Duodenal mucosa (tissue), 2 donors: ENCODE measurements at regions not wholly inside any gene's neighbourhood (a gene's known extent, or its start where the extent isn't known, plus 50 kb on each side); places are given as distances from the start of the nearest gene placed in this dataset.

Experiments
- H3K27ac ChIP-seq: one replicate; pipeline ENCODE4 v1.7.0; 2013; ENCODE audit warnings: low read depth, low read length
- H3K27me3 ChIP-seq, 2 donors: one replicate each; pipeline ENCODE4 v1.7.0; 2013; ENCODE audit warnings: low read length in 2 of 2, control low read depth in 1 of 2; ENCODE audit not compliant: insufficient read depth in 2 of 2, control insufficient read depth in 1 of 2
- H3K36me3 ChIP-seq, 2 donors: one replicate each; pipeline ENCODE4 v1.7.0; 2013; ENCODE audit warnings: low read length in 2 of 2, control low read depth in 1 of 2; ENCODE audit not compliant: insufficient read depth in 2 of 2, control insufficient read depth in 1 of 2
- H3K4me1 ChIP-seq, 2 donors: one replicate each; pipeline ENCODE4 v1.7.0; 2013; ENCODE audit warnings: low read length in 2 of 2, control low read depth in 1 of 2; ENCODE audit not compliant: insufficient read depth in 2 of 2, control insufficient read depth in 1 of 2
- H3K4me3 ChIP-seq, 2 donors: one replicate each; pipeline ENCODE4 v1.7.0; 2013; ENCODE audit warnings: low read length in 2 of 2, low read depth in 1 of 2
- H3K9ac ChIP-seq, 2 donors: one replicate each; pipeline ENCODE4 v1.7.0; 2013; ENCODE audit warnings: low read length in 2 of 2, low read depth in 1 of 2
- H3K9me3 ChIP-seq, 2 donors: one replicate each; pipeline ENCODE4 v1.7.0; 2013; ENCODE audit warnings: low read length in 2 of 2, control low read depth in 1 of 2; ENCODE audit not compliant: control insufficient read depth in 1 of 2

DNA sequence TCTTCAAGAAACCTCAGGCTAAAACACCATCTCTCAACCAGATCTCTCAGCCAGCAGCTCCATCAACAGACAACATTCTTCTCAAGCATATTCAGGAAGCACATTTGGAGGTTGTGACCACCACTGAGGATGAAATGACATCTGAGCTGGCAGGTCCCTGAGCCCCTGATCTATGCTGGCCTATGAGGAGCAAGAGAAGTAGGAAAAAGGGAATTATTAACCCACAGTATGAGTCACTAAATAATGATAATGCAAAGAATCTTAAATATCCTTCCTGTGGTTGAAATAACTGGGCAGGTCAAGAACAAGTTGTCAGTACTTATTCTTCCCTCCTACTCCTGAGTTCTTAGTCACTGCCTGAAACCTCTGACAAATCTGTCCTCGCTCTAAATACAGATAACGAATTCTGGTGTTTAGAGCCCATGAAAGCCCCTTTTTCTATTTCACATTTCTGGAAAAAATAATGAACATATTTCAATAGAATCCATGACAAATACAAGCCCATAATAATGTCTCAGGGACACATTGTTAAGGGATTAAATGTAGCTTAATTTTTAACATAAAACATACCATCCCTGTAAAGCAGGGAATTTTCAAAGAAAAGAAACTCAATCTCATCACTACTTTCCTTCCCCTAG is 225.8 kb upstream of the IRS2 start:
- Histone ChIP-seq H3K4me1 (no peaks in the 10 kb centered on the region), H3K27ac (no peak overlapping the region)

GRCh38 chr13:110010404-110011138 is 224.2 kb upstream of the IRS2 start:
- no peak overlapping the region for H3K4me3 ChIP-seq

More for the DNA sequence above, 225.8 kb upstream of the IRS2 start:
- Histone ChIP-seq H3K36me3 (no peaks in the 10 kb centered on the region), H3K9me3 (no peaks in the 10 kb centered on the region), H3K27me3 (no peaks in the 10 kb centered on the region), H3K9ac (no peak overlapping the region), H3K4me3 (no peak overlapping the region)

GRCh38 chr13:110008816-110009215 is 222.4 kb upstream of the IRS2 start:
- H3K27me3 ChIP-seq = no peaks in the 10 kb centered on the region
- no peak overlapping the region for H3K4me3 ChIP-seq
- no peak overlapping the region for H3K9ac ChIP-seq
- no peaks in the 10 kb centered on the region for H3K9me3 ChIP-seq
- no peaks in the 10 kb centered on the region for H3K36me3 ChIP-seq
- H3K4me1 ChIP-seq = no peaks in the 10 kb centered on the region
- H3K27ac ChIP-seq = no peak overlapping the region

More at GRCh38 chr13:110010404-110011138, 224.2 kb upstream of the IRS2 start:
- Histone ChIP-seq H3K4me1 (no peaks in the 10 kb centered on the region), H3K27ac (no peak overlapping the region), H3K9me3 (no peaks in the 10 kb centered on the region), H3K9ac (no peak overlapping the region), H3K36me3 (no peaks in the 10 kb centered on the region), H3K27me3 (no peaks in the 10 kb centered on the region)

GRCh38 chr13:110006304-110006703 is 219.9 kb upstream of the IRS2 start:
- no peaks in the 10 kb centered on the region for H3K36me3 ChIP-seq
- H3K27me3 ChIP-seq = no peaks in the 10 kb centered on the region
- H3K9me3 ChIP-seq = no peaks in the 10 kb centered on the region
- no peak overlapping the region for H3K27ac ChIP-seq
- H3K9ac ChIP-seq = no peak overlapping the region
- no peak overlapping the region for H3K4me3 ChIP-seq
- no peaks in the 10 kb centered on the region for H3K4me1 ChIP-seq

- no peak overlapping the region for H3K9ac ChIP-seq
- no peak overlapping the region for H3K4me3 ChIP-seq
- H3K36me3 ChIP-seq = no peaks in the 10 kb centered on the region
- no peak overlapping the region for H3K27ac ChIP-seq
- H3K9me3 ChIP-seq = no peaks in the 10 kb centered on the region
- no peaks in the 10 kb centered on the region for H3K27me3 ChIP-seq
- H3K4me1 ChIP-seq = no peaks in the 10 kb centered on the region
Measured at GRCh38 chr13:110005563-110005962, 219.2 kb upstream of the IRS2 start.

- H3K27me3 ChIP-seq = peaks cover 0 to 6% of the 10 kb centered on the region in 2 donors
Measured at GRCh38 chr13:110004814-110005213, 218.4 kb upstream of the IRS2 start.

DNA sequence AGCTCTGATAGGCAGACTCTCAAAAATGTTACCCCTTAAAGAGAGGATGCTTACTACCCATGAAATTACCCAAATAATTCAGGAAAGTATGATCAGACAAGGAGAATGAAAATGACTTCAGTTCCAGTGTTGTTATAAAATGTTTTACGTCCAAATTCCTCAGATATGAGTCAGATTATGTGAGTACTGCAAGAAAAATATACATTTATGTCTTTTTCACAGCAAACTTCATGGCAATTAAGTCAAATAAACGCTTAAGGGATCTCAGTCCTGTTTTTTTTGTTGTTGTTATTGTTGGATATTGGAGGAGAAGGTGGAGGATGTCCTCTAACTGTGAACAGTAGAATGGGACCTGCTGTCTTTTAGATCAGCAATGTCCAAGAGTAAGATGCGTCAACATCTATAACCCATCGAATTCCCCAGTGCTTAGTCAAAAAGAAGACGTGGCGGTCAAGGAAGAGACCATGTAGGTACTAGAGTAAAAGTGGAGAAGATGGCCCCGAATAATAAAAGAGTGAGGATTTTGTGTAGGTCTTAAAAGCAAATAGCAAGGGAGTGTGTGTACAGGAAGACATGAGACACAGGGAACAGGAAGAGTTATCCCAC is 215.4 kb upstream of the IRS2 start:
- Histone ChIP-seq H3K36me3 (no peaks in the 10 kb centered on the region), H3K4me1 (no peaks in the 10 kb centered on the region), H3K27ac (no peak overlapping the region), H3K4me3 (no peak overlapping the region), H3K27me3 (peaks cover 0 to 8% of the 10 kb centered on the region in 2 donors), H3K9me3 (no peaks in the 10 kb centered on the region), H3K9ac (no peak overlapping the region)

More at GRCh38 chr13:110004814-110005213, 218.4 kb upstream of the IRS2 start:
- H3K27ac ChIP-seq = no peak overlapping the region
- H3K4me3 ChIP-seq = no peak overlapping the region
- no peaks in the 10 kb centered on the region for H3K9me3 ChIP-seq
- H3K9ac ChIP-seq = no peak overlapping the region
- H3K4me1 ChIP-seq = no peaks in the 10 kb centered on the region
- H3K36me3 ChIP-seq = no peaks in the 10 kb centered on the region

GRCh38 chr13:110000534-110001345 is 214.4 kb upstream of the IRS2 start:
- Histone ChIP-seq H3K36me3 (no peaks in the 10 kb centered on the region), H3K27me3 (peaks cover 0 to 8% of the 10 kb centered on the region in 2 donors), H3K9ac (no peak overlapping the region), H3K4me3 (no peak overlapping the region), H3K27ac (no peak overlapping the region), H3K4me1 (no peaks in the 10 kb centered on the region), H3K9me3 (no peaks in the 10 kb centered on the region)

GRCh38 chr13:109999659-110000533 is 213.5 kb upstream of the IRS2 start:
- Histone ChIP-seq H3K27ac (no peak overlapping the region), H3K4me3 (no peak overlapping the region), H3K9me3 (no peaks in the 10 kb centered on the region), H3K36me3 (no peaks in the 10 kb centered on the region), H3K9ac (no peak overlapping the region), H3K27me3 (peaks cover 0 to 8% of the 10 kb centered on the region in 2 donors), H3K4me1 (no peaks in the 10 kb centered on the region)
